ENCODE measurements at regions not wholly inside any gene's neighbourhood (a gene's known extent, or its start where the extent isn't known, plus 50 kb on each side); places are given as distances from the start of the nearest gene placed in this dataset.

- TF ChIP-seq CTCF (optimal IDR thresholded peaks at IDR 0.05 in 1 of 3, IDR thresholded peaks at IDR 0.05 in 1 of 3, conservative IDR thresholded peaks at IDR 0.05 in 1 of 3; ENCODE audit: extremely low read depth in 1 of 3, insufficient read depth in 2 of 3, low read length in 3 of 3) = no peak
- TF ChIP-seq EZH2 (IDR thresholded peaks at IDR 0.05; ENCODE audit: low read length) = no peak
Observed at GRCh38 chr13:31947506-31947905, 84.1 kb upstream of the FRY start.
